COLO829 (cell line): ENCODE measurements at regions not wholly inside any gene's neighbourhood (a gene's known extent, or its start where the extent isn't known, plus 50 kb on each side); places are given as distances from the start of the nearest gene placed in this dataset.
A peak's percentile ranks its signal among the peaks of the same experiment; 100 is the strongest.

Experiments used
- DNase-seq: peaks from one replicate; pipeline ENCODE4 v3.0.0; 2012; ENCODE audit warnings: low spot score

DNA sequence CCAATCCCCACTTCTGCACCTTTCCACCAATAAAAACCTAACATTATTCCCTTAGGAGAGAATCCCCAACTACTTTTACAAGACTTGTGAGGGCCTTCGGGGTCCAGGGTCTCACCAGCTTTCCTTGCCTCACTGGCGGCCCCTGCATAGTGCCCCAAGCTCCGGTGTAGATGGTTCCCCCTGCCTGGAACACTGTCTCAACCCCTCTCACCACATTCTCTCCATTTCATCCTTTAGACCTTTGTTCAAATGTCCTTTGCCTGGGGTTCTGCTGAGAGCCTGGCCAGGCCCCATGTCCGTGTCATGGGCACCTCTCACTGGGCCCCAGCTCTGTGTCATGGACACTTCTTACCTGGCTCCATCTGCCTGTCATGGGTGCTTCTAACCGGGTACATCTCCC, 64.5 kb upstream of the SORCS3 start:
- DNase-seq = no peak

DNA sequence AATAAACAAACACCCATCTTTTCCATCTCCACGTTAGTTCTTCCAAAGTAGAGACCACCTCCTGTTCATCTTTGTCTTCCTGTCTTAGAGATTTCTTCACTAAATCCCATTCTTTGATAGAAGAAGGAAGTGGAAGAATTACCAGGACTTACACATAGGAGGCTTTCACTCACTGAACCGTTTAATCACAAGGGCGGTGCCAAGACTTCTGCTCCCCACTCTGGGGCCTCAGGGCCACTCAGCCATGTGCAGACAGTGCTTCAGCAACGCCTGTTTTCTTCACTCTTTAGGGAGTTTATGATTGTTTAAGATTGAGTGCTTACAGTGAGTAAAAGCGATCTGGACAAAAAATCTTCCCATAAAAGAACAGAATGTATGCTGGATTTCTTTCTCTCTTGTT, 63.9 kb upstream of the SORCS3 start:
- no peak for DNase-seq

DNA sequence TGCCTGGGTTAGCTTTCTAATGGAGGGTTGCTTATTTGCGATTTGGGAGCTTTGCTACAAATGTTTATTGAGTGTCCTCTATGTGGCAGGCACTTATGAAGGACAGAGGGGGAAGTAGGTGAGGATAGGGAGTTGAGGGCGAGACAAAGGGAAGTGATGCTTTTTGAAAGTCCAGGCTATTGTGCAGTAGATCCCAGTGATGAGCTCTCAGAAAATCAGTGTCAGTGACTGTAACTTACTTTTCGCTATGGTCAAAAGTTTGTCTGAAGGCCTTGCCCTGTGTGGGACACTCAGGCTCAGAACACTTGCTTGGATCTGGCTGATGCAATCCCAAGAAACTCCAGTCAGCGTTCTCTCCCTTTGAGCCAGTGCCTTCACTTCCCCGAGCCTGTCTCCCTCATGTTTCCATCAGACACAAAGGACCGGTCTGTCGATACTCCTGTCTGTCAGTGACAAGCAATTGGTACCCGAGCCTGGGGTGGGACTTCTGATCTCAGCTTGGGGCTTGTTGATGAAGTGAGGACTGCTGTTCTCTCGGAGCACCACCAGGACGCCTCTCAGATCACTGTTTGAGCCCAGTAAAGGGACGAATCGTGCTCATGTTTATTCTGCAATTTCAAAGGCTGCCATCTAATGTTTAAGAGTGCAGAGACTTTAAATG, 63.1 kb upstream of the SORCS3 start:
- no peak for DNase-seq

DNA sequence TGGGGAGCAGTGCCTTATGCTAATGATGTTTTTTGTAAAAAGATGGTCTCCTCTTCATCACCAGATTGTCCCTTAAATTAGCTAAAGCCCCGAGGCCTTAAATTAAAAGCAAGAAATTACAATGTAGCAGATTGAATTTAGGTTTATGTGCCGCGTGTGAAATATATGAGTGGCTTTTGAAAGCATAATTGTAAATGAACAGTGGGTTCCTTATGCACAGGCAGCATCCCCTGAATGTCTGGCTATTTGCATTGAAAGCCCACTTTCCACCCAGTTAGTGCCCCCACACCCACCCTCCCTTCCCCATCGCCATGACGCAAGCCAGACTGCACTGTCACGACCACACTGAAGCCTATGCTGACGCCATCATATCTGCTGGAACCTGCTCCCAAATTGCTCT, 62.4 kb upstream of the SORCS3 start:
- DNase-seq = no peak

DNA sequence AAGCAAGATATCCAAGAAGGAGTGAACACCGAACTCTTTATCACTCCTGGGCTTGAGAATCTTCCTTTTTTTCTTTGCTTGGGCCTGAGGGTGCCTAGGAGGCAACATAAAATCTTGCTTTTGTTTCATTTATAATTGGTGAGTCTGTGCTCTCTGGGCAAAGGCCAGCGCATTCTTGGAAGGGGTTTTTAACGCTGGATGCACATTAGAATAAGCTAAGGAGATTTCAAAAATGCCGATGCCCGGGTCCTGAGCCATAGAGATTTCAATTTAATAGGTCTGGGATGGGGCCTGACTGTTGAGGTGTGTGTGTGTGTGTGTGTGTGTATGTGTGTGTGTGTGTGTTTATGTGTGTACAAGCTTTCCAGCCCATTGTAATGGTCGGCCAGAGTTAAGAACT, 62.0 kb upstream of the SORCS3 start:
- no peak for DNase-seq

DNA sequence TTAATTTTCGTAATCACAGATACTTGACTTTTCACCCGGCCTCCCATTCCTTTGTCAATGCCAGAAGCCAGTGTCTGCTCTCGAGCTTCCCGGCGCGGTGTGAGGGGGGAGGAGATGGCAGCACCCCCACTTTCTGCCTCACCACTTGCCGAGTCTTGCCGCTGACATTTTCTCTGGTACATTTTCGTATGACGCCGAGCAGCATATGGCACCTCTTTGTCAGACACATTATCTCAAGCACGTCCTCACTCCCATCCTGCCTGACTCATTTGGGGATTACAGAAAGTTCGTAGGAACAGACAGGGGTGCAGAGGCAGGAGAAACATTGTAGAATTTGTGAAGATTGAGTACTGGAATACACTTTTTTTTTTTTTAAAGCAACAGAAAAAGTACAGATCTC, 60.8 kb upstream of the SORCS3 start:
- DNase-seq = no peak

DNA sequence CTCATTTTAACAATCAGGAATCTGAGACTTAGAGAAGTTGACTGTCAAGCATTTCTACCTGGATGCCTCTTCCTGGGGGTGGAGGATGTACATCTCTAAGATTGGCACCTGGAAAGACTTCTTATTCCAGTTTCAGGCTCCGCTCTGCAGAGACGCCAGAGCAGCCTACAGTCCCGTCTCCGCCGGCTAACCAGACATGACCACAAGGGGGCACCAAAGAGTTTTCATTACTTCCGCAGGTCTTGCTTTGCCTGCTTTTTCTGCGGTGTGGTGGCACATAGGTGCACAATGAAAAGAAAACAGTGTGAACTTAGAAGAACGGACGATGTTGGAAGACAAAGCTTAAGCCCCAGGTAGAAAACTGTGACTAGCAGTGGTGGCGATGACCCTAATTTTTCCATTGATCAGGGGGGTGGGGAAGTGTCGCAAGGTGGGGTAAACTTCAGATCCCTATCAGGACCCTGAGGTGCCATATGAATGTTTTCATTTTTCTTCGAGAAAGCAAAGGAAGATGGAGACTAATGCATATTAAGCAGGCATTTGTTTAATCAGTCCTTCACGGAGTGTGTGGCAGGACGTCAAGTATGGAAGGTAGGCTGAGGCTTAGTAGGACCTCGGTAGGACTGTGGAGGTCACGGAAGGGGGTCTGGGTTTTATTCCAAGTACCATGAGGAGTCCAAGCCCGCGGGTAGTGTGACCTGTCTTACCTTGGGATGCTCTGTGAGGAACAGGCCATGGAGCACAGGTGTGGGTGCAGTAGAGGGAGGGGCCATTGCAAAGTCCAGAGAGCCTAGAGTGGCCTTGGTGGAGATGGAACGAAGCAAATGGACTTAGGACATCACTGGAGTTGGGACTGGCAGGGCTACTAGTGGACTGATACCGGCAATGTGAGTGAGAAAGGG, 60.1 kb upstream of the SORCS3 start:
- peak; percentile 50 for DNase-seq

DNA sequence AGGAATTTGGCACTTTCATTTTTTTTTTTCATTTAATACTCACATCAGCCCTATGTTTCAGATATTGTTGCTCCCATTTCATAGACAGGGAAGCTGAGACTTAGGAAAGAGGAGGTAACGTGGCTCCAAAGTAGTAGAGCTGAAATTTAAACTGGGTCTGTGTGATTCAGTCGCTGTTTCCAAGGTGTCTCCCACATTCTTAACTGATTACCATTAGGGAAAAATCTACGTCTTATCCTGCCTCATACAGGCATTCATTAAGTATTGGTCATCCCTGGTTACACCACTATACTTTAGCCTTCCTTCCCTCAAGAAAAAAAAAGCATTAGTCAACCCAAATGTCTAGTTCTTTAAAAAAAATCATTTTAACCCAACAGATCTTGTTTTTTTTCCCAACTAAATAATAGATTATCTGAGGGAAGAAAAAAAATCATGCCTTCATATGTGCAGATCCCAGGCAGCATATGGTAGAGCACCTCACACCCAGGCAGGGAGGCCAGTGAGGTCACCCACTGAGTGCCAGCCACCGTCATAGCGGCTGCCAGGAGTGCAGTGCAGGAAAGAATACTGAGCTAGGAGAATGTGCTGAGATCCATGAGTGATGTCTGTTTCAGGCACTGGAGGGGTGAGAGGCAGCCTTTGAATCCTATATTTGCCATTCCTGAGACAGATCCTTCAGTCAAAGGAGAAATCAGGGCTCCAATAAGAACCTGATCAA, 59.0 kb upstream of the SORCS3 start:
- no peak for DNase-seq

DNA sequence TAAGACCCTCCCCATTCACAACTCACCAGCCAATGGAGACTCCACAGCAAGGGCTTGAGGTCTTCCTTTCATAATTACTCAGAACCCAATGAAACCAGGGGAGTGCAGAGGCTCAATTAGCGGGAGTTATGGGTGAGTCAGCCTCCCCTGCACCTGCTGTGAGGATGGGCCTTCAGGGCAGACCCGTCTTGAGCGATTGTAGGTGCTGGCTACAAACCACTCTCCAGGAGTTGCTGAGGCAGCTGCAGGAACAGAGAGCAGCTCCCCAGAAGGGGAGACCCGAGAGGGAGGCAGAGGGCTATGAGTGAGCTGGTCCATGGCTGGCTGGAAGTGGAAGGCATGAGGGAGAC, 58.5 kb upstream of the SORCS3 start:
- DNase-seq = no peak

DNA sequence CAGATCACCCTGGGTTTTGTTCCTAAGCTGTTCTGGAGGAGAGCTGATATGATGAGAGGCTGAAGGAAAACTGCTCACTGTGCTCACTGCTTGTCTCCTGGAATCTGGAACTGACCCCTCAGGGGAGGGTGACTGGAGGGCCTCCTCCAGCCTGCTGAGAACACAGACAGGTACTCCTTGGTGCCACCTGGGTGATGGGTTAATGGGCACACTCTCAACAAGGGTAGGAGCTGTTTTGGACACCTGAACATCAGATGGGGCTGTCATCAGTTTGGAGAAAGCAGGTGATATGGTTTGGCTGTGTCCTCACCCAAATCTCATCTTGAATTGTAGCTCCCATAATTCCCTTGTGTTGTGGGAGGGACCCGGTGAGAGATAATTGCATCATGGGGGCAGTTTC, 58.1 kb upstream of the SORCS3 start:
- DNase-seq = no peak

DNA sequence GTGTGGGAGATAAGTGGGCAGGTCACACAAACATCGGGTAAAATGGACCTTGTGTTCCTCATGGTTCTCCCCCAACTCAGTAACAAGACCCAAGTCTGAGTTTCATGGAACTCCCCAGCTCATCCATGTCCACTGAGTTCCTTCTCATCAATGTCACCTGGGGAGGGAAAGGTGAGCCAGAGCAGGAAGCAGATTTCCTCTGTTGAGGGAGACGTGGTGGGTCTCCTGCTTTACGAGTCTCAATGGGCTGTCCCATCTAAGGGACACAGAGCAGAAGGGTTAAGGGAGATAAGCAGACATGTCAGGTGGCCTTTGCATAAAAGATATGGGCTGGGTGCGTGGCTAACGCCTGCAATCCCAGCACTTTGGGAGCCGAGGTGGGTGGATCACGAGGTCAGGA, 56.5 kb upstream of the SORCS3 start:
- DNase-seq = no peak

DNA sequence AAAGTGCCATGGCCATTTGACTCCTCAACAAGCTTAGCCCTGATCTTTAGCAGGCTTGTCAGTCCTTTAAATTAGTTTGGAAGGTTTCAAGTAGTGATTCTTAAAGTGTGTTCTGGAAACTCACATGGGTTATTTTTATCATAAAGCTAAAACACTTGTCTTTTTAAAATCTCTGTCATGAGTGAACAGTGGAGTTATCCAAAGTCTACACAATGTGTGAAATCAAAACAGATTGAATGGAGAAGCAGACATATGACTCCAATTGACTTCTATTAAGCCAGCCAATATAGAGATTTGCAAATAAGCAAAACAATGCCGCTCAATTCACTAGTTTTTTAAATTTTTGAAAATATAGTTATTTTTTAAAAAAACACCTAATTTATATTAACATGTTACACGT, 53.3 kb upstream of the SORCS3 start:
- no peak for DNase-seq

DNA sequence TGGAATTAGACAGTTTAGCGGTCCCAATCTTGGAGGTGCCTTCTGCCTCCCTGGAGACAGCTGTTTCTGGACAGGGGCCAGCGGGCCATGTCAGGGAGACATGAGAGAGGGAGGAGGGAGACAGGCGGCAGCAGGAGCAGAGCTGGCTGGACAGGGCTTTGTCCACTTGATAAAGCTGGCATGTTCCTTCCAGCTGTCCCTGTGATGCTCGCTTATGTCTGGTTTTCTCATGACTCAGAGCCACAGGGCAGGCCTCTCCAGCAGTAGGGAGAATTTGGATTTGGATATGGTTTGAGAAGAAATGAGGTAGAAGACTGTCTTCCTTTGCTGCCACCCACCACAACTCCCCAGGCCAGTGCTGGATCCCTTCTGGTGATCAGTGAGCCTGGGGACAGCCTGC, 51.7 kb upstream of the SORCS3 start:
- DNase-seq = no peak

DNA sequence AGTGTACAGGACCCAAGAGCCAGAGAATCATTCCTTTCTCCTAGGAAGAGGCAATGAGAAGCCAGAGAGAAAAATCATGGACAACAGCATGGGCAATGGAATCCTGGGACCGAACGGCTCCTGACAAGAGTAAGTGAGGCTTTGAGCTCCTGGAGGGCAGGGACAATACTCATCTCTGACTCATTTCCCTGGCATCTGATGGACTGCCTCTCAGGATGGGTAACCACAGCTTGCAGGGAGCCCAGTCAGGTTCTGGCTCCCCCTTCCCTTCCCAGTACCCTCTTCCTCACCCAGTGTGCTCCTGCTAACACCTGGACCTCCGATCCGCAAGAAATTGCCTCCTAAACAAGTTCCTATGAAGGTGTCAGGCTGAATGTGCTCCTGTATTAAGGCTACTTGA, 51.2 kb upstream of the SORCS3 start:
- DNase-seq = no peak
